Vagina (tissue), 2 donors: ENCODE measurements at regions not wholly inside any gene's neighbourhood (a gene's known extent, or its start where the extent isn't known, plus 50 kb on each side); places are given as distances from the start of the nearest gene placed in this dataset.
"Not testable (repeated sequence)": the region's sequence is repeated elsewhere in the genome, so short reads cannot be mapped to it uniquely, and the experiment has no call there.

Experiments
- DNase-seq, 2 donors: peaks; one replicate each; pipeline ENCODE4 v3.0.0-alpha.2; 2017; ENCODE audit errors: extremely low spot score in 2 of 2
- H3K27ac ChIP-seq: fragments of 200-600 bp; sonication (generic); one replicate; pipeline ENCODE4 v1.5.1; 2019
- H3K27me3 ChIP-seq: fragments of 200-600 bp; sonication (generic); one replicate; pipeline ENCODE4 v1.5.1; 2019
- H3K36me3 ChIP-seq, 2 donors: fragments of 200-600 bp; sonication (generic); one replicate each; pipeline ENCODE4 v1.5.1; 2017 to 2019
- H3K4me1 ChIP-seq: fragments of 200-600 bp; sonication (generic); one replicate; pipeline ENCODE4 v1.5.1; 2019
- H3K4me3 ChIP-seq, 2 donors: fragments of 200-600 bp; sonication (generic); 1 replicate in 1 of 2; 2 replicates in 1 of 2; pipeline ENCODE4 v1.5.1; 2016 to 2019
- H3K9me3 ChIP-seq: fragments of 200-600 bp; sonication (generic); one replicate; pipeline ENCODE4 v1.5.1; 2019
- CTCF ChIP-seq, 3 experiments: fragments of 450-650 bp in 2 of 3; fragments of 200-600 bp in 1 of 3; sonication (generic) in 1 of 3; IDR thresholded peaks; one replicate each; pipeline ENCODE4 v1.5.1; 2017 to 2019; ENCODE audit warnings: antibody characterized with exemption in 3 of 3, mild to moderate bottlenecking in 2 of 3, moderate library complexity in 2 of 3
- POLR2A ChIP-seq, 2 donors: fragments of 450-650 bp; IDR thresholded peaks; one replicate each; pipeline ENCODE4 v1.6.1; 2017; ENCODE audit warnings: antibody characterized with exemption in 2 of 2, mild to moderate bottlenecking in 2 of 2, moderate library complexity in 2 of 2
- POLR2AphosphoS5 ChIP-seq, 2 donors: sonication (generic); formaldehyde crosslinking; IDR thresholded peaks; one replicate each; pipeline ENCODE4 v1.9.0; 2017; ENCODE audit warnings: antibody characterized with exemption in 2 of 2, mild to moderate bottlenecking in 2 of 2, low read depth in 1 of 2; ENCODE audit not compliant: insufficient read depth in 1 of 2
- intact Hi-C: fragments of 100-400 bp; cut with DNase I; formaldehyde crosslinking; loops from one replicate; pipeline ENCODE4 v1.15.1; 2023

- H3K9me3 ChIP-seq = no peaks in the 10 kb centered on the region
- H3K27me3 ChIP-seq = no peaks in the 10 kb centered on the region
- TF ChIP-seq CTCF (IDR thresholded peaks at IDR 0.05) (no peak), POLR2AphosphoS5 (IDR thresholded peaks at IDR 0.05; ENCODE audit: insufficient read depth in 1 of 2, low read depth in 1 of 2) (peak in 1 of 2 donors; percentile 80), POLR2A (IDR thresholded peaks at IDR 0.05) (no peak)
- DNase-seq = no peak
- H3K4me3 ChIP-seq = no peak overlapping the region
- H3K4me1 ChIP-seq = peaks cover 11% of the 10 kb centered on the region
- intact Hi-C loops = no loop called here
- H3K27ac ChIP-seq = no peak overlapping the region
- no peaks in the 10 kb centered on the region for H3K36me3 ChIP-seq
Observed at GRCh38 chr12:87439990-87440827, 589.0 kb downstream of the C12orf50 start.

- H3K36me3 ChIP-seq = no peaks in the 10 kb centered on the region
- DNase-seq = no peak
- H3K4me3 ChIP-seq = no peak overlapping the region
- peaks cover 6% of the 10 kb centered on the region for H3K9me3 ChIP-seq
- no peak overlapping the region for H3K27ac ChIP-seq
- intact Hi-C loops = no loop called here
- H3K4me1 ChIP-seq = peaks cover 19% of the 10 kb centered on the region
- H3K27me3 ChIP-seq = no peaks in the 10 kb centered on the region
- TF ChIP-seq CTCF (IDR thresholded peaks at IDR 0.05) (no peak), POLR2A (IDR thresholded peaks at IDR 0.05) (no peak), POLR2AphosphoS5 (IDR thresholded peaks at IDR 0.05; ENCODE audit: insufficient read depth in 1 of 2, low read depth in 1 of 2) (no peak)
Observed at GRCh38 chr12:87430444-87430843, 598.8 kb downstream of the C12orf50 start.

GRCh38 chr12:87428701-87429277 is 600.4 kb downstream of the C12orf50 start:
- intact Hi-C loops = no loop called here
- Histone ChIP-seq H3K27me3 (no peaks in the 10 kb centered on the region), H3K4me3 (no peak overlapping the region), H3K4me1 (peaks cover 19% of the 10 kb centered on the region), H3K36me3 (no peaks in the 10 kb centered on the region), H3K27ac (no peak overlapping the region), H3K9me3 (peaks cover 6% of the 10 kb centered on the region)
- no peak for DNase-seq
- TF ChIP-seq POLR2A (IDR thresholded peaks at IDR 0.05) (no peak), CTCF (IDR thresholded peaks at IDR 0.05) (no peak)

- Histone ChIP-seq H3K9me3 (peaks cover 6% of the 10 kb centered on the region), H3K36me3 (no peaks in the 10 kb centered on the region), H3K4me3 (no peak overlapping the region), H3K27me3 (no peaks in the 10 kb centered on the region), H3K4me1 (peaks cover 19% of the 10 kb centered on the region), H3K27ac (no peak overlapping the region)
- TF ChIP-seq CTCF (IDR thresholded peaks at IDR 0.05) (no peak), POLR2AphosphoS5 (IDR thresholded peaks at IDR 0.05; ENCODE audit: insufficient read depth in 1 of 2, low read depth in 1 of 2) (peak in 1 of 2 donors; percentile 43)
- DNase-seq = no peak
- intact Hi-C loops = no loop called here
Observed at GRCh38 chr12:87427770-87428169, 601.4 kb downstream of the C12orf50 start.

- H3K27me3 ChIP-seq = no peaks in the 10 kb centered on the region
- DNase-seq = no peak
- H3K4me1 ChIP-seq = peaks cover 19% of the 10 kb centered on the region
- TF ChIP-seq POLR2A (IDR thresholded peaks at IDR 0.05) (no peak), POLR2AphosphoS5 (IDR thresholded peaks at IDR 0.05; ENCODE audit: insufficient read depth in 1 of 2, low read depth in 1 of 2) (no peak), CTCF (IDR thresholded peaks at IDR 0.05) (no peak)
- H3K36me3 ChIP-seq = no peaks in the 10 kb centered on the region
- peaks cover 6% of the 10 kb centered on the region for H3K9me3 ChIP-seq
- H3K4me3 ChIP-seq = no peak overlapping the region
- intact Hi-C loops = no loop called here
- no peak overlapping the region for H3K27ac ChIP-seq
Observed at GRCh38 chr12:87425942-87426554, 603.2 kb downstream of the C12orf50 start.

- H3K4me1 ChIP-seq, H3K9me3 ChIP-seq, H3K27ac ChIP-seq, DNase-seq, intact Hi-C loops, H3K4me3 ChIP-seq, H3K36me3 ChIP-seq, H3K27me3 ChIP-seq: not testable (repeated sequence)
Observed at GRCh38 chr12:87421233-87421632, 608.0 kb downstream of the C12orf50 start.
